Fibroblast of skin of right biceps (primary cell): ENCODE measurements at regions not wholly inside any gene's neighbourhood (a gene's known extent, or its start where the extent isn't known, plus 50 kb on each side); places are given as distances from the start of the nearest gene placed in this dataset.

Source experiments
- DNase-seq: peaks from one replicate; pipeline ENCODE4 v3.0.0-alpha.2; 2013

- DNase-seq: no peak
Observed at GRCh38 chr15:39192979-39193560, 387.8 kb upstream of the THBS1 start.

- no peak for DNase-seq
Observed at GRCh38 chr15:39193611-39194010, 387.3 kb upstream of the THBS1 start.

DNA sequence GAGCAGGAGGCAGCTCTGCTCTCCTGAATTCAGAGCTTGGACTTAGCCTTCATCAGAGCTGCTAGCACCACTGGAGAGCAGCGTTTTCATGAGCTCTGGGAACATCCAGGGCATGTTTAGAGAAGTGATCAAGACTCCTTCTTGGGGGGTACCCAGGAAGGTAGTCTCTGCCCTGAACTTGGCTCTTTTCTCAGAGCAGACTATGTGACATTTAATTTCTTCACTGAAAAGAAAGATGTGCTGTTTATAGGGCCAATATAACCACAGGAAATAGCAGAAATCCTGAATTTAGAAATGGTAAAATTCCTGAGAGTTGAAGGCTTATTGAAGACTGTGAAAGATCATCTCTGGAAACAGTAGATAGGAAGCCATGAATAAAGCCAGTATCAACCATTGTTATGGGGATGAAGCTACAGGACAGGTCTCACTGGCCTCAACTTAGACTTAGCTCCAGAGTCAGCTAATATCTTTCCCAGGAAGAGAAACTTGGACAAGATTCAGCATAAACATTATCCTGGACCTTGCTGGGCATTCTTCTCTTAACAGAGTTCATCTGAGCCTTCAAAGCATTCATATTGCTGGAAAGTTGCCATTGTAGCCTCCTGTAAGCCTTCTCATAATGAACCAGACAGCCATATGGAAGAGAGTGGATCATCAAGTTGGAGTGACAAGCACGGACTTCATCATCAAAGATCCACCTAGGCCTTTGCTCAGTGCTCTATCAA is 386.6 kb upstream of the THBS1 start:
- DNase-seq: peak; percentile 87

GRCh38 chr15:39195961-39196486 is 384.9 kb upstream of the THBS1 start:
- DNase-seq: peak; percentile 95

GRCh38 chr15:39198044-39199000 is 382.6 kb upstream of the THBS1 start:
- no peak for DNase-seq

- peak; percentile 49 for DNase-seq
Observed at GRCh38 chr15:39199076-39199475, 381.8 kb upstream of the THBS1 start.

- DNase-seq: no peak
Observed at GRCh38 chr15:39200586-39200985, 380.3 kb upstream of the THBS1 start.

GRCh38 chr15:39202641-39203040 is 378.2 kb upstream of the THBS1 start:
- peak; percentile 46 for DNase-seq

GRCh38 chr15:39204031-39204430 is 376.8 kb upstream of the THBS1 start:
- DNase-seq: peak; percentile 62

DNA sequence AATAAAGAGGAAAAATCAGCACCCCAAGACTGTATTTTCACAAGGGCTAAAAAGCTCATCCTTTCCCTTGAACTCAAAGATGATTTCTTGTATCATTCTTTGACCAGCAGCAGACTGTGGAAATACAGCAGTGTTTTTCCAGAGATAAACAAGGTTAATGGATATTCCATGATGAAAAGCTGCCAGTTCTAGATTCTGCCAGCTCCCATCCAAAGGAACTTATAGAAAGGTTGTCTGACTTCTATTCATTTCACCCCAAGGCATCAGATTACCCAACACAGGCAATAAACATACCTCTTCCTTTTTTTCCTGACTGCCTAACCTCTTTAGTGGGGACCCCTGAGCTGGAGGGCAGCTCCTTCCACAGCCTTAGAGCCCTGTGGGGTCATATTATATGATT is 375.8 kb upstream of the THBS1 start:
- no peak for DNase-seq

DNA sequence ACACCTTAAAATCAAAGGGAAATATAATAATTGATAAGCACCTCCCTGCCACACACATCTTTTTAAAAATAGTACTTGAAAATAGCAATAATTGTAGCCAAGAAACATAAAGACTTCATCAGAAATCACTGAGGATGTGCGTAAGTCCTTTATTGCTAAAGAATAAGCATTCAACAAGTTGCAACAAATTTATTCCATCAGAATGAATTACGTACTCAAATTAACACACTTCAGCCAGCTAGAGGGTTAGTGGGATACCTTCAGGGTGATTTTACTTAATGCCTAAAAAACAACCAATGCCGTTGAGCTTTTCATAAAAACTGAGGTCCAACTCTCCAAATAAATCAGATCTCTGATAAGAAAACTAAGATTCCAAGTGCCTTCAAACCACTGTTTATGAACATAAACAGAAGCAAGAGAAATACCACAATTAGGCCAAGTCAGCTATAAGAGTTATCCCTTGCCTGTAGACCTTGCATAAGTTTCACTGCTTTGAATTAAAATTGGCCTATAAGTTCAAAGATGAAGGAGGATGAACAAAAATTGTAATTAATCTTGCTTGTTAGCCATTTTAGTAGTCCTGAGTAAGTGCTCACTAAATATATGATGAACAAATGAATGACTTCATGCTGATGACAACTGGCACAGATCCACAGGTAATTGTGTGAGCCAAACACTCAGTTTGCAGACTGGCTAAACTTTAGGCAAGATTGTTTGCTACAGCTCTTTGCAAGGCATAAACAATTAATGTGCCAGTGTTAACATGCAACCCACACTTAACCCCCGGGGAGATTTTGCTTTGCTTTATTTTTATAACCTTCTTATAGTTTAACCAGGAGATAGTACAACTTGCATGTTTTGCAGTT is 375.1 kb upstream of the THBS1 start:
- DNase-seq: no peak

GRCh38 chr15:39207532-39208115 is 373.3 kb upstream of the THBS1 start:
- DNase-seq: no peak

- DNase-seq: no peak
Observed at GRCh38 chr15:39208187-39208586, 372.7 kb upstream of the THBS1 start.

- no peak for DNase-seq
Observed at GRCh38 chr15:39209548-39210211, 371.2 kb upstream of the THBS1 start.

GRCh38 chr15:39211108-39211979 is 369.5 kb upstream of the THBS1 start:
- no peak for DNase-seq

- DNase-seq: peak; percentile 100
Observed at GRCh38 chr15:39213385-39213840, 367.5 kb upstream of the THBS1 start.

DNA sequence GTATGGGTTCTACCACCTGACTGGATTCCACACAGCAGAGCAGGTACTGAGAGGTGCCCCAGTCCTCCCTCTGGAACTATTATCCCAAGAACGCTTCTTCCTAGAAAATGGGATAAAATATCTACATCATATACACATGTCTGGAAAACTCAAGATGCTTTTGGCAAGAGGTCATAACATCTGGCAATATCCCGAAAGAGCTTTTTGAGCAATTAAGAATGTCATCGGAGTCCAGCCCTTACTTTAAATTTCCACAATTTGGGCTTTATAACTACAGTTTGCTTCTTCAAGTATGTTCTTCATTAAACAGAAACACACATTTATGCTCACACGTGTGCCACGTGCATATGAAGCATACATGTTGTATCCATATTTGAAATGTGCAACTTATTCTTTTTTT is 365.9 kb upstream of the THBS1 start:
- DNase-seq: peak; percentile 58

- DNase-seq: no peak
Observed at GRCh38 chr15:39216816-39217215, 364.1 kb upstream of the THBS1 start.

DNA sequence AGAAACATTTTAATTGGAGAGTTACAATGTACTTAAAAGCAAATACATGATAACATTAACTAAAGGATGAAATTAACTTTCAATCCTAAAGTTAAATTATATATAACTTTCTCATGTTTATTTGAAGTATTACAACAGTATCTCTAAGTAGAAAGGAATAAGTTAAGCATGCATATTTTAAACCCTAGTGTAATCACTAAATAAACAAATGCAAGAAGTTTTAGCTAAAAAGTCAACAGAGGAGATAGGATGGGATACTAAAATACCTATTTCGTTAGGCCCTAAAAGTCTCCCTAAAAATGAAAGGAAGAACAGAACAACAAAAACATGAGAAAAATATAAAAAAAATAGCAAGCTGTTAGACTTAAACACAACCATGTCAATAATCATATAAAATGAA is 361.3 kb upstream of the THBS1 start:
- no peak for DNase-seq
